Mesendoderm (in vitro differentiated cells): ENCODE measurements at regions not wholly inside any gene's neighbourhood (a gene's known extent, or its start where the extent isn't known, plus 50 kb on each side); places are given as distances from the start of the nearest gene placed in this dataset.
A peak's percentile ranks its signal among the peaks of the same experiment; 100 is the strongest.

Experiments
- DNase-seq: peaks from one replicate; pipeline ENCODE4 v3.0.0; 2013
- H2AK5ac ChIP-seq: 2 replicates; pipeline ENCODE4 v1.6.1; 2013; ENCODE audit warnings: low read length, inconsistent platforms
- H2BK120ac ChIP-seq: 2 replicates; pipeline ENCODE4 v1.6.1; 2013; ENCODE audit warnings: low read depth, mild to moderate bottlenecking, low read length, moderate library complexity, mixed read lengths
- H2BK15ac ChIP-seq: replicated peaks from 2 replicates; pipeline ENCODE4 v1.6.1; 2013; ENCODE audit warnings: low read depth, mild to moderate bottlenecking, moderate library complexity
- H2BK5ac ChIP-seq: 2 replicates; pipeline ENCODE4 v1.6.1; 2013; ENCODE audit warnings: low read length, inconsistent platforms
- H3K18ac ChIP-seq: 2 replicates; pipeline ENCODE4 v1.6.1; 2013; ENCODE audit warnings: mild to moderate bottlenecking, low read length, mixed read lengths
- H3K23ac ChIP-seq: one replicate; pipeline ENCODE4 v1.6.1; 2013; ENCODE audit warnings: low read length
- H3K27ac ChIP-seq: 2 replicates; pipeline ENCODE4 v1.5.1; 2013; ENCODE audit warnings: low read depth, mild to moderate bottlenecking, inconsistent platforms, low read length, moderate library complexity
- H3K27me3 ChIP-seq: 2 replicates; pipeline ENCODE4 v1.6.1; 2013; ENCODE audit warnings: low read length, control low read depth, mild to moderate bottlenecking, inconsistent platforms; ENCODE audit not compliant: insufficient read depth, poor library complexity
- H3K36me3 ChIP-seq: 2 replicates; pipeline ENCODE4 v1.6.1; 2013; ENCODE audit warnings: low read length, inconsistent platforms; ENCODE audit not compliant: control insufficient read depth, insufficient read depth
- H3K4ac ChIP-seq: one replicate; pipeline ENCODE4 v1.6.1; 2013; ENCODE audit warnings: low read depth, mild to moderate bottlenecking, low read length, moderate library complexity
- H3K4me1 ChIP-seq: 2 replicates; pipeline ENCODE4 v1.6.1; 2013; ENCODE audit warnings: low read depth, low read length, inconsistent platforms; ENCODE audit not compliant: control insufficient read depth
- H3K4me2 ChIP-seq: 2 replicates; pipeline ENCODE4 v1.6.1; 2013; ENCODE audit warnings: low read length
- H3K4me3 ChIP-seq: 2 replicates; pipeline ENCODE4 v1.5.1; 2013; ENCODE audit warnings: mild to moderate bottlenecking, low read length
- H3K56ac ChIP-seq: one replicate; pipeline ENCODE4 v1.6.1; 2013; ENCODE audit warnings: low read length
- H3K79me1 ChIP-seq: 2 replicates; pipeline ENCODE4 v1.6.1; 2013; ENCODE audit warnings: low read length, inconsistent platforms
- H3K79me2 ChIP-seq: 2 replicates; pipeline ENCODE4 v1.6.1; 2013; ENCODE audit warnings: mild to moderate bottlenecking, low read length; ENCODE audit not compliant: control insufficient read depth, insufficient read depth
- H3K9ac ChIP-seq: 2 replicates; pipeline ENCODE4 v1.6.1; 2013; ENCODE audit warnings: low read length, inconsistent platforms
- H4K5ac ChIP-seq: one replicate; pipeline ENCODE4 v1.6.1; 2013; ENCODE audit warnings: low read length
- H4K8ac ChIP-seq: one replicate; pipeline ENCODE4 v1.6.1; 2013; ENCODE audit warnings: low read depth, mild to moderate bottlenecking, control low read depth, low read length, moderate library complexity
- WGBS: extraction: QIAGEN DNeasy Blood & Tissue Kit; methylation state at CpG from one replicate; pipeline ENCODE4 v1.1.7; 2013; ENCODE audit warnings: low lambda C conversion rate, missing lambda C conversion rate; ENCODE audit not compliant: insufficient coverage; ENCODE audit errors: extremely low coverage; 5-methylcytosine and 5-hydroxymethylcytosine counted together

- Histone ChIP-seq H3K23ac (no peak overlapping the region), H3K4me2 (no peak overlapping the region), H3K4me1 (no peaks in the 10 kb centered on the region), H2BK120ac (no peak overlapping the region), H3K9ac (no peak overlapping the region), H2AK5ac (no peak overlapping the region), H4K5ac (no peak overlapping the region), H3K18ac (no peak overlapping the region), H3K27me3 (no peaks in the 10 kb centered on the region), H3K79me1 (no peaks in the 10 kb centered on the region), H4K8ac (no peak overlapping the region), H3K56ac (no peak overlapping the region), H3K36me3 (no peaks in the 10 kb centered on the region), H2BK15ac (no peak overlapping the region), H2BK5ac (no peak overlapping the region), H3K79me2 (no peaks in the 10 kb centered on the region), H3K4ac (no peak overlapping the region), H3K27ac (no peak overlapping the region), H3K4me3 (no peak overlapping the region)
- DNase-seq, result no peak
- WGBS, result no CpG with 5 or more reads among the region's 3 CpGs
These were observed 373.0 kb downstream of the CCSER2 start for GRCh38 chr10:84701370-84701720.

GRCh38 chr10:84704101-84704500 is 375.7 kb downstream of the CCSER2 start:
- H3K36me3 ChIP-seq, result no peaks in the 10 kb centered on the region
- no peak overlapping the region for H3K4me3 ChIP-seq
- no peak overlapping the region for H3K27ac ChIP-seq
- no peak overlapping the region for H2BK15ac ChIP-seq
- no peak overlapping the region for H3K23ac ChIP-seq
- no peaks in the 10 kb centered on the region for H3K27me3 ChIP-seq
- WGBS, result no CpG with 5 or more reads among the region's 3 CpGs
- no peaks in the 10 kb centered on the region for H3K79me2 ChIP-seq
- H2AK5ac ChIP-seq, result no peak overlapping the region
- no peaks in the 10 kb centered on the region for H3K4me1 ChIP-seq
- H2BK120ac ChIP-seq, result no peak overlapping the region
- no peak overlapping the region for H4K8ac ChIP-seq
- H2BK5ac ChIP-seq, result no peak overlapping the region
- no peak overlapping the region for H3K4me2 ChIP-seq
- H4K5ac ChIP-seq, result no peak overlapping the region
- H3K18ac ChIP-seq, result no peak overlapping the region
- H3K9ac ChIP-seq, result no peak overlapping the region
- no peak overlapping the region for H3K4ac ChIP-seq
- no peak overlapping the region for H3K56ac ChIP-seq
- H3K79me1 ChIP-seq, result no peaks in the 10 kb centered on the region
- no peak for DNase-seq

DNA sequence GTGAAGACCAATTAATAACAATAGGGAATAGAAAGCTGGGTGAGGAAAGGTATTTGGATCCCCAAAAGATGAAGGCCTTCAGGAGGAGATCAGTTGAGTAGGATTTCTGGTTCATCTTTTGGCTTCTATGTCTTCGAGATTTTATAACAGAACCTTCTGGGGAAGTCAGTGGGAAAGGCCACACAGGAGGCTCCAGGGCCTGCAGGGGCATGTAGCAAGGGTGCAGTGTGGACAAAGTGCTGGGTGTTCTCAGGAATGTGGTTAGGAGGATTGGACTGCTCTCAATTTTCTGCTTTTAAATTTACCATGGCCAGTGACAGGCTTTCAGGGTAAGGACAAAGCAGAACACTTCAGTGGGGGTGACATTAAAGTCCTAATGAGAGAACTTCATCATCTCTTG is 378.0 kb downstream of the CCSER2 start:
- H4K8ac ChIP-seq, result no peak overlapping the region
- H3K4me2 ChIP-seq, result no peak overlapping the region
- H3K9ac ChIP-seq, result no peak overlapping the region
- H3K18ac ChIP-seq, result no peak overlapping the region
- no peak overlapping the region for H2BK120ac ChIP-seq
- H3K4me3 ChIP-seq, result no peak overlapping the region
- H3K79me2 ChIP-seq, result no peaks in the 10 kb centered on the region
- H2BK5ac ChIP-seq, result no peak overlapping the region
- DNase-seq, result no peak
- no peak overlapping the region for H3K27ac ChIP-seq
- H2AK5ac ChIP-seq, result no peak overlapping the region
- H3K56ac ChIP-seq, result no peak overlapping the region
- no CpG with 5 or more reads among the region's 1 CpG for WGBS
- no peak overlapping the region for H2BK15ac ChIP-seq
- no peaks in the 10 kb centered on the region for H3K79me1 ChIP-seq
- no peak overlapping the region for H3K4ac ChIP-seq
- no peaks in the 10 kb centered on the region for H3K27me3 ChIP-seq
- no peak overlapping the region for H3K23ac ChIP-seq
- H3K4me1 ChIP-seq, result no peaks in the 10 kb centered on the region
- no peak overlapping the region for H4K5ac ChIP-seq
- no peaks in the 10 kb centered on the region for H3K36me3 ChIP-seq

DNA sequence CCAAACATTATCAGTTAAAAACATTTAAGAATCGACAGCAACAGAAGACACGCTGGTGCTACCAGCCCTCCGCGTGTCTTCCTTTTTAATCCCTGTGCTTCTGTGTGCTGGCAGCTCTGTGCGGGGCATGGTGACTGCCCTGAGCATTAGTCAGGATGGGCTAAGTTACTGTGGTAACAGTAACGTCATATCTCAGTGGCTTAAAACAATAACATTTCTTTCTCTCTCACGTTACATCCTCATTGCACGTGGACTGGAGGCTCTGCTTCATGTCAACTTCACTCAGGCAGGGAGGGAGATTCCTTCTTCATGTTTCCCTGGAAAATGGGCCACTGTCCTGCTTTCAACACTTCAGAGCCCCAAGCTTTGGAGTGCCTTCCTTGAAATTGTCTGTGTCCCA is 378.5 kb downstream of the CCSER2 start:
- Histone ChIP-seq H2BK15ac (no peak overlapping the region), H2AK5ac (no peak overlapping the region), H3K79me2 (no peaks in the 10 kb centered on the region), H3K18ac (no peak overlapping the region), H3K36me3 (no peaks in the 10 kb centered on the region), H3K23ac (no peak overlapping the region), H3K27me3 (no peaks in the 10 kb centered on the region), H2BK120ac (no peak overlapping the region), H3K4me1 (no peaks in the 10 kb centered on the region), H3K4me2 (no peak overlapping the region), H4K8ac (no peak overlapping the region), H3K27ac (no peak overlapping the region), H4K5ac (no peak overlapping the region), H3K56ac (no peak overlapping the region), H3K79me1 (no peaks in the 10 kb centered on the region), H3K9ac (no peak overlapping the region), H2BK5ac (no peak overlapping the region), H3K4ac (no peak overlapping the region), H3K4me3 (no peak overlapping the region)
- no peak for DNase-seq
- WGBS, result no CpG with 5 or more reads among the region's 8 CpGs

DNA sequence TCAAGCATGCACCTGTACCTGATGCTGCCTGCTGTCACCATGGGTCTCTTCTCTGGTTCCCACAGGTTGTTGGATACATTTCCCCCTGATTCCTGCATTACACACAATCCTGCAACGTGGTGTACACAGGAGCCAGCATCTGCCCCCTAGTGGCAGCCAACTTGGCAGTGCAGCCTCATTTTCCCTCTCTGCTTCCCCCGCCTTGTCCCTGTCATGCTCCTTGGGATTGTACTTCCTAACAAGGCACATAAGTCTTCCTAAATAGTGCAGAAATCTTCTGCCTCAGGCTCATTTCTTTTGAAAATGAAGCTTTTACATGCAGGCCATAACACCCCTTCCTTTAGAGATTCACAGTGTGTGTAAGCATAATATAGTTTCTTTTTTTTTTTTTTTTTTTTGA is 387.5 kb downstream of the CCSER2 start:
- Histone ChIP-seq H3K56ac (peak overlapping the region; percentile 25), H2BK15ac (no peak overlapping the region), H4K5ac (no peak overlapping the region), H3K4me1 (no peaks in the 10 kb centered on the region), H3K36me3 (no peaks in the 10 kb centered on the region), H3K4me2 (no peak overlapping the region), H3K79me2 (no peaks in the 10 kb centered on the region), H3K9ac (no peak overlapping the region), H2BK5ac (no peak overlapping the region), H3K27ac (no peak overlapping the region), H3K18ac (no peak overlapping the region), H2AK5ac (no peak overlapping the region), H3K4me3 (no peak overlapping the region), H4K8ac (no peak overlapping the region), H3K27me3 (no peaks in the 10 kb centered on the region), H3K79me1 (no peaks in the 10 kb centered on the region), H3K4ac (no peak overlapping the region), H3K23ac (no peak overlapping the region), H2BK120ac (no peak overlapping the region)
- peak; percentile 81 for DNase-seq
- no CpG with 5 or more reads among the region's 2 CpGs for WGBS

DNA sequence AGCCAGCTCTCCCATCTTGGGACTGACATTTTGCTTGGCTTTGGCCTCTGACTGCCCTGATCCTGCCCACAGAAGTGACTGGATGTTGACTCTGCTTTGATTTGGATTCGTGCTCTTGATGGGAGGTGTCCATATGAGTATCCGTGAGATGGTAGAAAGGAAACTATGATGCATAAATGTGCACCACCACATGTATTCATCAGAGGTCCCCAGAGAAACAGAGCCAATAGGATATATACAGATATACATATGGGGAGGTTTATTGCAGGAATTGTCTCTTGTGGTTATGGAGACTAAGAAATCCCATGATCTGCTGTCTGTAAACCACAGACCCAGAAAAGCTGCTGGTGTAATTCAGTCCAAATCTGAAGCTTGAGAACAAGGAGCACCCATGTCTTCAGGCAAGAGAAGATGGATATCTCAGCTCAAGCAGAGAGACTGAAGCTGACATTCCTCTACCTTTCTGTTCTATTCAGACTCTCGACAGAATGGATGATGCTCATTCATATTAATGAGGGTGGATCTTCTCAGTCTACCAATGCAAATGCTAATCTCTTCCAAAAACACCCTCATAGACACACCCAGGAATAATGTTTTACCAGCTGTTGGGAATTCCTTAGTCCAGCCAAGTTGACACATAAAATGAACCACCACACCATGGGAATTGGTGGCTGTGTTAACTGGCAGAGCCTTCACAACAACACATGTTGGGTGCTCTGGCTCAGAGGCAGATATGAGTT is 390.7 kb downstream of the CCSER2 start:
- WGBS, result no CpG with 5 or more reads among the region's 3 CpGs
- Histone ChIP-seq H3K4me3 (no peak overlapping the region), H2BK120ac (no peak overlapping the region), H3K56ac (no peak overlapping the region), H2BK15ac (no peak overlapping the region), H3K9ac (no peak overlapping the region), H3K27ac (no peak overlapping the region), H3K4me2 (no peak overlapping the region), H3K18ac (no peak overlapping the region), H3K4ac (no peak overlapping the region), H3K27me3 (no peaks in the 10 kb centered on the region), H3K23ac (no peak overlapping the region), H3K4me1 (no peaks in the 10 kb centered on the region), H3K79me1 (no peaks in the 10 kb centered on the region), H4K5ac (no peak overlapping the region), H3K36me3 (no peaks in the 10 kb centered on the region), H3K79me2 (no peaks in the 10 kb centered on the region), H2AK5ac (no peak overlapping the region), H4K8ac (no peak overlapping the region), H2BK5ac (no peak overlapping the region)
- no peak for DNase-seq
